SK-N-SH (cell line): ENCODE measurements at regions not wholly inside any gene's neighbourhood (a gene's known extent, or its start where the extent isn't known, plus 50 kb on each side); places are given as distances from the start of the nearest gene placed in this dataset.

Experiments
- CTCF ChIA-PET: fragments of 300-600, 350-600 bp; formaldehyde crosslinking; extraction: SDS; loops from one replicate; lab custom pipeline; 2021; lab: Yijun Ruan, JAX
- POLR2A ChIA-PET: fragments of 350-600 bp; sonication (Branson Sonifier 250); formaldehyde crosslinking; extraction: SDS; loops from one replicate; lab custom pipeline; 2020; ENCODE audit warnings: antibody characterized with exemption, inconsistent platforms; lab: Yijun Ruan, JAX
- DNase-seq: peaks from one replicate; pipeline ENCODE4 v3.0.0; 2012
- H2AFZ ChIP-seq: fragments of 200-600 bp; sonication (generic); 2 replicates; pipeline ENCODE4 v1.8.1; 2016; ENCODE audit warnings: antibody characterized with exemption, mild to moderate bottlenecking, low read depth
- H3F3A ChIP-seq: fragments of 200-600 bp; sonication (generic); replicated peaks from 2 replicates; pipeline ENCODE3; 2016; ENCODE audit warnings: antibody characterized with exemption, mild to moderate bottlenecking; ENCODE audit not compliant: insufficient read depth
- H3K27ac ChIP-seq, 2 experiments: fragments of 200-500 bp in 1 of 2; fragments of 200-600 bp in 1 of 2; sonication (Bioruptor generic) in 1 of 2; sonication (generic), shearing (Covaris generic) in 1 of 2; 2 replicates each; pipeline versions ENCODE4 v1.5.1 to v1.6.1; 2014 to 2016; ENCODE audit warnings: low read depth in 2 of 2, inconsistent platforms in 1 of 2, low read length in 1 of 2, mild to moderate bottlenecking in 1 of 2, mixed read lengths in 1 of 2
- H3K27me3 ChIP-seq: fragments of 200-600 bp; sonication (generic), shearing (Covaris generic); 2 replicates; pipeline ENCODE4 v1.6.1; 2016; ENCODE audit warnings: mixed run types; ENCODE audit not compliant: insufficient read depth
- H3K36me3 ChIP-seq, 2 experiments: fragments of 200-500 bp in 1 of 2; fragments of 200-600 bp in 1 of 2; sonication (Bioruptor generic) in 1 of 2; sonication (generic) in 1 of 2; replicated peaks in 1 of 2; 2 replicates each; pipeline versions ENCODE3 to v1.5.1; 2014 to 2016; ENCODE audit warnings: low read length in 1 of 2, mild to moderate bottlenecking in 1 of 2; ENCODE audit not compliant: insufficient read depth in 2 of 2, control insufficient read depth in 1 of 2
- H3K4me1 ChIP-seq, 2 experiments: fragments of 200-500 bp in 1 of 2; fragments of 200-600 bp in 1 of 2; sonication (Bioruptor generic) in 1 of 2; sonication (generic), shearing (Covaris generic) in 1 of 2; 2 replicates each; pipeline versions ENCODE4 v1.5.1 to v1.6.1; 2014 to 2016; ENCODE audit warnings: low read depth in 1 of 2, low read length in 1 of 2, mixed run types in 1 of 2; ENCODE audit not compliant: insufficient read depth in 2 of 2, control insufficient read depth in 1 of 2
- H3K4me2 ChIP-seq: fragments of 200-600 bp; sonication (generic), shearing (Covaris generic); 2 replicates; pipeline ENCODE4 v1.6.1; 2017; ENCODE audit warnings: mixed run types
- H3K4me3 ChIP-seq, 2 experiments: fragments of 200-500 bp in 1 of 2; fragments of 200-600 bp in 1 of 2; sonication (Bioruptor generic) in 1 of 2; sonication (generic), shearing (Covaris generic) in 1 of 2; 2 replicates each; pipeline versions ENCODE4 v1.5.1 to v1.8.1; 2014 to 2016; ENCODE audit warnings: low read depth in 2 of 2, inconsistent platforms in 1 of 2, low read length in 1 of 2, mild to moderate bottlenecking in 1 of 2, mixed read lengths in 1 of 2, moderate library complexity in 1 of 2
- H3K79me2 ChIP-seq: fragments of 200-600 bp; sonication (generic); 2 replicates; pipeline ENCODE4 v1.8.1; 2017; ENCODE audit warnings: mild to moderate bottlenecking; ENCODE audit not compliant: insufficient read depth
- H3K9ac ChIP-seq: fragments of 200-600 bp; sonication (generic); 2 replicates; pipeline ENCODE4 v1.6.1; 2017; ENCODE audit warnings: mixed run types
- H3K9me2 ChIP-seq: fragments of 200-600 bp; sonication (generic); 2 replicates; pipeline ENCODE4 v1.6.1; 2017; ENCODE audit warnings: mixed run types
- H3K9me3 ChIP-seq: fragments of 200-600 bp; sonication (generic); 2 replicates; pipeline ENCODE4 v1.6.1; 2017; ENCODE audit warnings: mixed run types, mild to moderate bottlenecking, moderate library complexity
- H4K20me1 ChIP-seq: fragments of 200-600 bp; sonication (generic); 2 replicates; pipeline ENCODE4 v1.6.1; 2017; ENCODE audit warnings: mild to moderate bottlenecking, mixed run types; ENCODE audit not compliant: insufficient read depth
- CHD2 ChIP-seq: fragments of 150-350 bp; IDR thresholded peaks from 2 replicates; pipeline ENCODE4 v1.6.1; 2018; ENCODE audit warnings: low read length; ENCODE audit not compliant: partially characterized antibody
- CTCF ChIP-seq: fragments of 200-600 bp; sonication (generic); IDR thresholded peaks from 2 replicates; pipeline ENCODE4 v1.6.1; 2017; ENCODE audit warnings: antibody characterized with exemption, mild to moderate bottlenecking, moderate library complexity
- EP300 ChIP-seq, 2 experiments: IDR thresholded peaks; 2 replicates each; pipeline versions ENCODE4 v1.4.0 to v1.6.1; 2012; ENCODE audit warnings: borderline replicate concordance in 1 of 2, low read depth in 1 of 2, low read length in 1 of 2
- GABPA ChIP-seq: IDR thresholded peaks from 2 replicates; pipeline ENCODE4 v1.4.0; 2012; ENCODE audit warnings: low read depth, mild to moderate bottlenecking
- GATA2 ChIP-seq: sonication (generic); formaldehyde crosslinking; IDR thresholded peaks from 2 replicates; pipeline ENCODE4 v1.5.0; 2020; ENCODE audit warnings: mild to moderate bottlenecking, missing genetic modification reagents
- JUND ChIP-seq: IDR thresholded peaks from 2 replicates; pipeline ENCODE4 v1.4.0; 2012
- NRF1 ChIP-seq: IDR thresholded peaks from 2 replicates; pipeline ENCODE4 v1.6.1; 2012; ENCODE audit warnings: low read depth, mild to moderate bottlenecking, low read length
- POLR2AphosphoS5 ChIP-seq: IDR thresholded peaks from 2 replicates; pipeline ENCODE4 v1.6.1; 2012; ENCODE audit warnings: low read depth, low read length
- REST ChIP-seq: IDR thresholded peaks from 2 replicates; pipeline ENCODE4 v1.6.1; 2012; ENCODE audit warnings: mild to moderate bottlenecking, low read depth, low read length, moderate library complexity
- WGBS: methylation state at CpG from one replicate; pipeline ENCODE4 v1.1.6; 2017; ENCODE audit warnings: low lambda C conversion rate; 5-methylcytosine and 5-hydroxymethylcytosine counted together

- H2AFZ ChIP-seq = no peak overlapping the region
- H3K27ac ChIP-seq = no peak overlapping the region
- no peak for DNase-seq
- no peaks in the 10 kb centered on the region for H3K9me2 ChIP-seq
- H3K4me2 ChIP-seq = no peak overlapping the region
- ChIA-PET CTCF (no interaction called here), POLR2A (no interaction called here)
- no peaks in the 10 kb centered on the region for H3K79me2 ChIP-seq
- no peaks in the 10 kb centered on the region for H3F3A ChIP-seq
- no peaks in the 10 kb centered on the region for H3K9me3 ChIP-seq
- no peaks in the 10 kb centered on the region for H3K36me3 ChIP-seq
- no peaks in the 10 kb centered on the region for H3K27me3 ChIP-seq
- 5% methylated on average over 1 of the region's 1 CpG for WGBS
- no peaks in the 10 kb centered on the region for H4K20me1 ChIP-seq
- no peak overlapping the region for H3K9ac ChIP-seq
- H3K4me1 ChIP-seq = no peaks in the 10 kb centered on the region
- no peak overlapping the region for H3K4me3 ChIP-seq
- TF ChIP-seq JUND = no peak
- TF ChIP-seq GATA2 (CRISPR knock-in tag) = no peak
- no peak for TF ChIP-seq GABPA
Measured at GRCh38 chr10:16259726-16260125, 177.1 kb upstream of the PTER start.

GRCh38 chr10:16260388-16260787 lies 176.4 kb upstream of the PTER start:
- no peaks in the 10 kb centered on the region for H3K79me2 ChIP-seq
- no peaks in the 10 kb centered on the region for H3F3A ChIP-seq
- no peak overlapping the region for H3K9ac ChIP-seq
- H3K36me3 ChIP-seq = no peaks in the 10 kb centered on the region
- no peak overlapping the region for H3K27ac ChIP-seq
- POLR2A ChIA-PET = no interaction called here
- DNase-seq = no peak
- H3K27me3 ChIP-seq = no peaks in the 10 kb centered on the region
- no peaks in the 10 kb centered on the region for H3K4me1 ChIP-seq
- no peaks in the 10 kb centered on the region for H3K9me3 ChIP-seq
- no peak overlapping the region for H2AFZ ChIP-seq
- CTCF ChIA-PET = no interaction called here
- no peak for TF ChIP-seq NRF1
- TF ChIP-seq REST = no peak
- no peak for TF ChIP-seq POLR2AphosphoS5
- no peaks in the 10 kb centered on the region for H3K9me2 ChIP-seq
- no peak overlapping the region for H3K4me2 ChIP-seq
- no peak overlapping the region for H3K4me3 ChIP-seq
- H4K20me1 ChIP-seq = no peaks in the 10 kb centered on the region

- Histone ChIP-seq H3K79me2 (no peaks in the 10 kb centered on the region), H3K4me1 (no peaks in the 10 kb centered on the region), H3K9me2 (no peaks in the 10 kb centered on the region), H2AFZ (no peak overlapping the region)
- POLR2A ChIA-PET = no interaction called here
- WGBS = 0% methylated on average over 1 of the region's 1 CpG
- TF ChIP-seq EP300 (IDR thresholded peaks at IDR 0.05; ENCODE audit: borderline replicate concordance in 1 of 2, low read depth in 1 of 2, low read length in 1 of 2) (no peak), CHD2 (no peak), CTCF (no peak)
- TF ChIP-seq, all 33 proteins: peak for 0
- H3K4me3 ChIP-seq = no peak overlapping the region
- H3K4me2 ChIP-seq = no peak overlapping the region
- CTCF ChIA-PET = no interaction called here
- H3F3A ChIP-seq = no peaks in the 10 kb centered on the region
- no peak overlapping the region for H3K27ac ChIP-seq
- no peaks in the 10 kb centered on the region for H3K9me3 ChIP-seq
- H3K9ac ChIP-seq = no peak overlapping the region
- no peaks in the 10 kb centered on the region for H3K27me3 ChIP-seq
- no peaks in the 10 kb centered on the region for H4K20me1 ChIP-seq
- no peak for DNase-seq
- H3K36me3 ChIP-seq = no peaks in the 10 kb centered on the region
Measured at GRCh38 chr10:16271571-16271970, 165.2 kb upstream of the PTER start.
